ENCODE measurements at regions not wholly inside any gene's neighbourhood (a gene's known extent, or its start where the extent isn't known, plus 50 kb on each side); places are given as distances from the start of the nearest gene placed in this dataset.
"Not testable (repeated sequence)": the region's sequence is repeated elsewhere in the genome, so short reads cannot be mapped to it uniquely, and the experiment has no call there.

DNA sequence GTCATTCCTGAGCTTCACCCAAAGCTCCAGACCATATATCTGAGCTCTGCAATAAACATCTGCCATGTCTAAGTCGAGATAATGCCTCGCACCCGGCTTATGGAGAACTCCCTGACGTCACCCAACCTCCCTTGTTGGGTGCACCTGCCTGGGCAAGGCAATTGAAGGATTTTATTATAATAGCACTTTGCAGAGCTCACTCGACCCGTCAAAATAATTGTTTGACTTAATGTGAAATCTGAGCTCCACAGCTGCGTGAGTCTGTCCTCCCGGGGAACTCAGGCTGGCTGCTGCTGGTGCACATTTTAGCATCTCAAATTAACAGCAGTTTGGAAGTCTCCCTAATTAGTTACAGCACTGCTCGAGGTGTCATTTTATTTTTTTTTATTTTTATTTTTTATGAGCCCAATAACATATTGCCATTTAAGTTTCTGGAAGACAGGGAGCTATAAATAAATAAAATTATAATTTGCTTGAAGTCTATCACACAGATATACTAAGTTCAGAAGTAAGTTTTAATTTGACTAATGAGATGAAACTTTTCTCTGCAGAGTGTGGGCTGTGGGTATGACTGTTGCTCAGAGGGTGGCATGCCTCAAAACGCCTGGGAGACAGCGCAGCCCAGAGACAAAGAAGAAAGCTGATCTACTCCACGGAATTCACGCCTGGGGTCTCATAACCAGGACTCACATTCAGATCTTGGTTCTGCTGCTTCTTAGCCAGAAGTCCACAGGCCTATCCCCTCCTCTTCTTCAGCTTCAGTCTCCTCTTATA lies 401.4 kb upstream of the C16orf82 start:
- no peak for DNase-seq

DNA sequence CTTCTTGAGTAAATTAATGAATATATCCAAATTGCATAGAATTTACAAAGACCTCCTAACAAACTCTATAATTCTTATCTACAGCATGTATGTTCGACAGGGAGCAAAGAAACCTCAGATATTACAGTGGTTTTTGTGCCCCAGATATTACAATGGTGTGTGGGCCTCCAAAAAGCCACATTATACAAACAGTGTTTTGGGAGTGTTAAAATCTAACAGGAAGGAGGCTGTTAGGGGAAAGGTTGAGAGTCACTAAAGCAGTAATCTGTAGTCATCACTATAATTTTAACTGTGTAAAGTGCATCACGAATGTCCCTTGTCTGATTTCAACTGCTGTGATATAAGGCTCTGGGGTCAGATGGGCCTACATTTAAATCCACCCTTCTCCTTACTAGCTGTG lies 400.2 kb upstream of the C16orf82 start:
- no peak for DNase-seq

DNA sequence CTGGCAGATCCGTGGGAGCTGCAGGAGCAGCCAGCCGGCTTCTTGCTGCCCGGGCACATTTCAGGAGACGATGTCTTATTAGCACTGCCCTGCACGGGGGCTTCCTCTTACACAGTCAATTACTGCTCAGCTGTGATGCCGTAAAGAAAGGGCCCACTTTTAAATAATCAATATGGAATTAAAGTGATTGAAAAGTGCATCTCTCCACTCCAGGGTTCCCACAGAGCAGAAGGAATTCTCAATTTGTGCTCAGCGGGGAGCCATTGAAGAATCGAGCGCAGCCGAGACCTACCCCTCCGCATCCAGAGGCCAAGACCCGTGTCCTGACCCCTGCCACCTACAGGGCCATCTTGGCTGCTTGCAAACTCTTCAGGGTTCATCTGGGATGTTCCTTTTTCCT lies 399.4 kb upstream of the C16orf82 start:
- DNase-seq = no peak

DNA sequence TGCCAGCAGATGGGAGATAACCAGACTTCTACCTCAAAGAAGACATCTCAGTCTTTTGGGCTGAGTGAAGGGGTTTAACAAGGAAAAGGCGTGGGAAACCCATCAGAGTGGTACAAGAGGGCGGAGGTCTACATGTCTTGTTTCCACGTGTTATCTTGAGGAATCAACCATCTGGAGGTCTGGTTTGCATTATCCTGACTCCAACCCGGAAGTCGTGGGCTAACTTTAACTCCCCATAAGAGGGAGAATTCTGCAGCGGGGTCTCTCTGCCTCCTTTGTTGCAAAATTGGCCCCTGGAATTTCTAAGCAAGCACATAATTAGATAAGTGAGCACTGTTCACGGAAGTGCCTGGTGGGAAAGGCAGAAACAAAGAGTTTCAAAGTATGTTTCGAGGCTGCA lies 398.7 kb upstream of the C16orf82 start:
- DNase-seq = no peak

DNA sequence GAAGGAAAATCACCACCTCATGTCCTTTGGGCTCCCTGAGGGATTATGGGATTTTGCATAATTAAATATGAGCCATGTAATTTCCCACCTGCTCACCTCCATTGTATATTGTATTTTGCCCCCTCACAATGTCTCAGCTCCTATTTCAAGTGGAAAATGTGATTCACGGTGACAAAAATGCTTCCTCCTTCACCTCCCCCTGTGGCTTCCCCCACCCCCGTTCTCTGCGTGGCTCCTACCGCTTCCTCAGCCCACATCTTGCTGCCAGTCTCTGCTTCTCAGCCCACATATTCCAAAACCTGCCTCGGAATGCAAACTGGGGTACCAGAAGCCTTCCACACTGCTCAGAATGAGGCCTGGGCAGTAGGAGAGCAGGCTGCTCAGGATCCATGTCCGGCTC lies 394.5 kb upstream of the C16orf82 start:
- DNase-seq = no peak

DNA sequence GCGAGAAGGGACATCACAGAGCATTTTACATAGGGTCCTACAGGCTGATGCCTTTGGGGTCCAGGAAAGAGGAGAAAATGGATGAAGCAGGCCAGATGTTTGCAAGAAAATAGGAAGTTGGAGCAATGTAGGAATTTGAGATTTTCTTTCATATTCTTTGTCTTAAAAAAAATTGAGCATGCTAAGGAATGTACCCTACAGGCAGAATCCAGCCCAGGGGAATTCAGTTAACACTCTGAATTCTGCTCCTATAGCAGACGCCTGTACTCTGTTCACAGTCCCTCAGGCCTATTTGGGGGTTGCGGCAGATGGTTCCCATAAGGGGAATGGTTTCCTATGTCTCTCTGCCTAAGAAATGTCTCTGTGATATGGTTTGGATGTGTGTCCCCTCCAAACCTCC lies 393.7 kb upstream of the C16orf82 start:
- no peak for DNase-seq

DNA sequence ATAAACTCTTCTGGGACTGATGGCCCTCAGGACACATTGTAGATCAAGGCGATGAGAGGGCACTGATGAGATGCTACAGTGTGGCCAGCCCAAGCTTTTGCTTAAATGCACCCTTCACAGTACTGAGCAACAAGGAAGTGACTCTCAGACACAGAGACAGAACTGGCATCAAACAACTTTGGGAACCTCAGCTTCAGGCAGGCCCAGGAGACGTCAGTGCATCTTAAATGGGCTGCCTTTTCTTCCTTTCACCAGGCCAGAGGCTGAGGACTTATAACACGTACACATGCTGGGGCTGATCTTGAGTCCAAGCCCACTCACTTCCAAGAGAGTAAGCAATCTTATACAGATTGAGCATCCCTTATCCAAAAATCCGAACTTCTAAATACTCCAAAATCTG lies 386.1 kb upstream of the C16orf82 start:
- no peak for DNase-seq

DNA sequence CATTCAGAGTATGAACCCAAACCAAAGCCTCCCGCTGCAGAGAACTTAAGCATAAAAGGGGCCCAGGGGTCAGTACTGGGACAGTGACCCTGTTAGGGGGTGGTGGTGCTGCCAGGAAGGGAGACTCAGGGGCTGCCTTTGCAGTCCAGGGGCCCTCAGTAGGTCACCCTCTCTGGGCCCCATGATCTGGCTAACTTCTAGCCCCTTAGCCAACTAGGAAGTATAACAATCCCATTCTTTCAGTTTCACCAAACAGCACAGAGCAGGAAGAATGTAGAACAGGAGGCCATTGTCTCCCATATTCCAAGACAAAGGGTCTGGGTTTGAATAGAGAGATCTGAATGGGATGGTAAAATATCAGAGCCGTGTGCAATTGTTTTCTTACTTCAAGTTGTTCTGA lies 378.6 kb upstream of the C16orf82 start:
- no peak for DNase-seq

DNA sequence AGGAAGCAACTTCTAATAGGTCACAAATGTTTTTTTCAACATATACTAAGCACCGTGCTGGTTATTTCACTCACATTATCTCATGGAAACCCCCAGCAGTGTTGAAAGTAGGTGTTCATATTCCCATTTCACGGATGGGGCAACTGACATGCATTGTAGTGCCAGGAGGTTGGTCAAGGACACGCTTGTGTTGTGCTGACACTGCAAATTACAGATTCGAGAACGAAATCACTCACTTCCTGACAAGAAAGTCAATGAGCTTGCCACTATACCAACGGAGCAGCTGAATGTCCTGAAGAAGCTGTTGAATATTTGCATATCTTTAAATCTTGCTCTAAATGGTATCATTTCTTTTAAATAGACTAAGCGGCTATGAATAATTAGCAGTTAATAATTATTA lies 378.0 kb upstream of the C16orf82 start:
- DNase-seq = no peak

DNA sequence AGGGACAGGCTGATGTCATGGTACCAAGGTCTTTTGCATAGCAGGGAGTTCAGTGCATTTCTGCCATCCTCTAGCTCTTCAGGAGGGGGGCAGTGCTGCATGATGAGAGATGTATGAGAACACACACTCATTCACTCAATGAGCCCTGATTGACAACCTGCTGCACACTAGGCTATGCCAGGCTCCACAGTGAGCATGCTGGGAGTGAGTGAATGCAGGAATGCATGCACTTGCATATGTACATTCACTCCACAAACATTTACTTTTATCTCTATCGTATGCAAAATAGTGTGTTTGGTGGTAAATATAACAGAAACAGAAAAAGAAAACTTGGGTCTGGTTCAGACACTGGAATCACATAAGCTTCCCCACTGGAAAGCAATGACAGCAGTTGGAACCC lies 374.1 kb upstream of the C16orf82 start:
- DNase-seq = no peak

DNA sequence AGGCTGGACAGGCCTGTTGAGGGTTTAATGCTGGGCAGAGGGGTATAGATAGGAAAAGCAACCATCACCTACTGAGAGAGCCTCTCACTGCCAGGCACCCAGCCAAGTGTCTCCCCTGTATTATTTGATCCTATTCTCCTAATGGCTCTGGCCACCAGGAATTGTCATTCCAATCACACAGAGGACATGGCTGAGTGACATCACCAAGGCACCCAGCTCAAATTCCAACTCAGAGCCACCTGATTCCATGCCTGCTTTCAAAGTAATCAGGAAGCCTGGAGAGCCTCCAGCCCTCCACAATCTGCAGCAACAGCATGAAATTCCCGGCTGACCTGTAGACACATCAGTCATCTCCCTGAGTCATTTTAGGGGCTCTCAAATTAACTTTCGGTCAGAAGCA lies 368.9 kb upstream of the C16orf82 start:
- DNase-seq = no peak

DNA sequence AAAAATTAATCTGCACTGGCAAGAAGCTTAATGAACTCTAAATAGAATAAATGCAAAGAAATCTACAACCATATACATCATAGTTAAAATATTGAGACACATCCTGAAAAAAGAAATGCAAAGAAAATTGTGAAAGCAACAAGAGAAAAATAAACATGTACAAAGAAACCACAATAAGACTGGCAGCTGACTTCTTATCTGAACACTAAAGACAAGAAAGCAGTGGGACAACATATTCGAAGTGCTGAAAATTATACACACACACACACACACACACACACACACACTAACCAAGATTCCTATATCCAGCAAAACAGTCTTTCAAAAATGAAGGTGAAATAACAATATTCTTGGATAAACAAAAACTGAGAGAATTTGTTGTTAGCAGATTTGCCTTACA lies 366.5 kb upstream of the C16orf82 start:
- no peak for DNase-seq

DNA sequence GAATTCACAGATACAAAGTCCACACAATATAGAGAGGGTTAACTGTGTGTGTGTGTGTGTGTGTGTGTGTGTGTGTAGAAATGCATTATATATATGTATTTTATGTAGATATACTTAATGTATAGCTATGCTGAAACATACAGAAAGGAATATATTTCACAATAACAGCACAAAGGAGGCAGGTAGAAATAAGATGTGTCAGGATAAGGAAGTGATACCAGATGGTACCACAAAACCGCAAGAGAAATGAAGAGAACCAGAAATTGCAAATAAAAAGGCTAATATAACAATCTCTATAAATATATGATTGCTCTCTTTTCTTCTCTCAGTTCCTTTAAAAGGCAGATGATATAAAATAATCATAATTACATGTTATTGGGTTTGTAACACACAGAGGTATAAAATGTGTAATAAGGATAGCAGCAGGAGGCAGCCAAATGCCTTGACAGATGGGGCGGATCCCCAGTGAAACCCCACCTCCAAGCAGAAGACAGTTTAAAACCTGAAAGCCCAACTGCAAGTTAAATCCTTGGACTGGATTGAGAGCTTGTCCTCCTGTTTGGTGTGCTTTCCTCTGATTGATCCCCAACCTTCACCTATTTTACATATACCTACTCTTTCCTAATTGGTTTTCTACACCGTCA lies 365.4 kb upstream of the C16orf82 start:
- DNase-seq = no peak

DNA sequence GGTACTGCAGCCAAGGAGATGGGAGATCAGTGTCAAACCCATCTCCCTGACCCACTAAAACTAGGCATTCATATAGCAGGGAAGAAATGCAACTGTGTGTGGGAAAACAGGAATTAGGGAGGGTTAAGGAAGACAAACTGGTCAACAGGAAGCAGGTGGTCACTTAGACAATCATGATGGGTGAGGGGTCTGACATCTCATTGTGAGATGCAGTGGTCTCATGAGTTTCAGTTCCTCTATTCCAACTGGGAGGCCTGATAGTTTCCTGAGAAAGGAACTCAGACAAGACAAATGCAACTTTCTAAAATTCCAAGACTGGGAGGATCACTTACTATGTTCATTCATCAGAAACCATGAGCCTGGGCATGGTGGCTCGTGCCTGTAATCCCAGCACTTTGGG lies 361.4 kb upstream of the C16orf82 start:
- DNase-seq = no peak

DNA sequence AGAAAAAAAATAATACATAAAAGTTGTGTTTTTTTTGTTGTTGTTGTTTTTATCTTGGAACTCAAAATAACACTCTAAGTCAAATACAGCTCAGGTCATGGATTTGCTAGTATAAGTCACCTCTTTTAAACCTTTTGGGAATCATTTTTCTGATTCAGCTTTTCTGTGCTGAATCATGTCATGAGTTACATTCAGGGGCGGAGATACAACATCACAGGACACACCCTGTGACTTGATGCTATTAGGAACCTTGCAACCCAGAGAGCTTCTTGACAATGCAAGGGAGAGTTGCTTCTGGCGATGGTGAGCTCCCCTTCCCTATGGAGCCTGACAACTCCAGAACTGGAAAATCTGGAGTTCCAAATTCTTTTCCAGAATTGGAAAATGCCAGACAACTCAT lies 358.3 kb upstream of the C16orf82 start:
- DNase-seq = no peak

DNA sequence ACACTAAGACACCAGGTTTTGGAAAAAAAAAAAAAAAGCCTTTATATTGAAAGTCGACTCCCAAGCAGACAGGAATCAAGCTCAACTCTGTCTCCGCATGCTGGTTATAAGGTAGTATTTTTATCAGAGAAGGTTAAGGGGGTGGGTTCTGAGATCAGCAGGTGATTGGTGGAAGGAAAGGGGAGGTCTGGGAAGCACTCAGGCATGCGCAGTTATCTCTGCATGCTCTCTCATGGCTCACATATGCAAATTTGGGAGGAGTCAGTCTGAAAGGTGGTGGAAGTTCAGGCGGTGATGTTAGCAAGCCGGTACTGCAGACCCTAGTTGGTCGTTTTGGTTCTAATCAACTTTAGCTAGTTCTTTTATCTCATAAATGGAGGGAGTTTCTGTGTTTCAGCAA lies 357.6 kb upstream of the C16orf82 start:
- no peak for DNase-seq

DNA sequence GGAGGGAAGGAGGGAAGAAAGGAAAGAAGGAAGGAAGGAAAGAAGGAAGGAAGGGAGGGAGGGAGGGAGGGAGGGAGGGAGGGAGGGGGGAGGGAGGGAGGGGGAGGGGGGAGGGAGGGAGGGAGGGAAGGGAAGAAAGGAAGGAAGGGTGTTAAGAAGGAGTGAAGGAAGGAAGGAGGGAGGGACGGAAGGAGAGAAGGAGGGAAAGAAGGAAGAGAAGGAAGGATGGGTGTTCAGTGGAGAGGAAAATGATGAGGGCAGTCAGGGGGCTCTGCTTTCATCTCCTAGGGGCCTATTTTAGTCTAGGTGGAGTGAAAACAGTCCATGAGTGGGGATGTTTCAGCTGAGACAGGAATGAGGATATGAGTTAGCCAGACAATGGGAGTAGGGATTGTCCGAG lies 357.0 kb upstream of the C16orf82 start:
- no peak for DNase-seq

DNA sequence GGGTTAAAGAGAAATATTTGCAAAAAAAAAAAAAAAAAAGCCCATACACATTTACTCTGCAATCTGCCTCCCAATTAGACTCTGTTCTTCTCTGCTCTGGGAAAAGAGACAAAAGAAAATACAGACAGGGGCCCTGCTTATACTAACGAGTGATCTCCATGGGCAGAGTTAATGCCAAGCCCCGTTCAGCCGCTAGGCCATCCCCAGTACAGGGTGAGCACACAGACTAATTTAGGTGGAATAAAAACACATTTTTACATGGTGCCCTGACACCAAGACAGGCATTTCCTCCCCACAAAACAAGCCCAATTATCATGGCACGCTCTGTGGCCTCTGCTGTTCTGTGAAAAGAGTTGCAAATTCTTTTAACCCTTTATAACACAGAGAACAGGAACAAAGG lies 356.3 kb upstream of the C16orf82 start:
- DNase-seq = no peak

DNA sequence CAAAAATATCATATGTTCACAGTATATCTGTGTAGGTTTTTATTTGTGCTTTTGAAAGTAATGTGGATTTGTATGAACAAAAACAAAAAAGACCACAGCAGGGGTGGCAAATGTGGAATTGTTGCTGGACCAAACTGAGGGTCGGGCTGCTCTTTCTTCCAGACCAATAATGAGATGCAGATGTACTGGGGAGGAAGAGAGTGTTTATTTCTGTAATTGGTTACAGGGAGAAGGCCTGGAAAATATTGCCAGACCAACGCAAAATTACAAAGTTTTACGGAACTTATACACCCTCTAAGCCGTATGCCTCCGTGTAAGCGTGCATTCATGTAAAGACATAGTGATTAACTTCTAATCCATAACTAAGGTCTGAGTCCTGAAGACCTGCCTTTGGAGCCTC lies 353.9 kb upstream of the C16orf82 start:
- DNase-seq = no peak

DNA sequence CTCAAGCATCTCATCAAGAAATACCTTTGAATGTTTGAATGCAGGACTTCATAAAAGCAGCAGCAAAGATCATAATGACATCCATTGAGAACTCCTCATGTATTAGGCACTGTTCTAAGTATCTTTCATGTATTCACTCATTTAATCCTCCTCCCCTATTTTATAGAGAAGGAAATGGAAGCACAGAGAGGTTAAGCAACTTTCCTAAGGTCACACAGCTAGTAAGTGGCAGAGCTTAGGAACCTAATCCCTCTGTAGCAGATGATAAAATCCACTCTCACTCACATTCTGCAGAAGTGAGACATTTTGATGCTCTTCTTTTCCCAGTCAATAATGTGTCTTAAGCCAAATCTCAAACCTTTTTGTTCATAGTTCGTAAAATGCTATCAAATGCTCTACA lies 350.8 kb upstream of the C16orf82 start:
- no peak for DNase-seq

DNA sequence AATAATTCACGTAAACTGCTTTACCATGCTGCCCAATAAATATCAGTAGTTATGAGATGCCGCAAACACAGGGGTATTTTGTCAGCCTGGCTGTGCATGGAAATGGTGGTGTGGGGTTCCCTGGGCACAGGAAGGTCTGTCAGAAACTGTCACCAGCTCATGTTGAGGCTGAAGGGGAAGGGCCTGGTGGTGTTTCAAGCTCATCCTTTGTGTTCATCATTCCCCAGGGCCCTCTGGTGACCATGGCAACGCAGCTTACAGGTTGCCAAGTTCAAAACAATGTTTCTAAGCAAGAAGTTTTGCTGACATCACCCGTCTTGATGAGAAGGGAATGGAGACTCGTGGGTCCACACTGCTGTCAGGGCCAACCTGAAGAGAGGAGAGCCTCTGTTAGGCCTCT lies 348.9 kb upstream of the C16orf82 start:
- no peak for DNase-seq

DNA sequence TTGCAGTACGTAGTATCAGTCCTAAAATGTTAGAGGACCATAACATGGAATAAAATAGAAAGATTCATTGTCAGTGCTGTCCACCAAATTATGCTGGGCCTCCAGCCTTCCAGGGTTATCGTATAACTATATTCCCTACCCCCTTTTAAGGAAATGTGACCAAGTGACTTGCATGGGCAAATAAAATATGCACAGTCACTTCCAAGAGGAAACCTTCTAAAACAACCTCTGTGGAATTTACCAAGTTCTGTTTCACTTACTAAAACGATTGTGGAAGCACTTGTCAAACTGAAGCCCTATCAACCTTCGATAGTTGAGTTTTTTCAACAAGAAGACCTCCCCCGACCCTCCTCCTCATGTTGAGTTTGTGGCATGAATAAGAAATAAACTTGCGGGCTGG lies 345.4 kb upstream of the C16orf82 start:
- no peak for DNase-seq

DNA sequence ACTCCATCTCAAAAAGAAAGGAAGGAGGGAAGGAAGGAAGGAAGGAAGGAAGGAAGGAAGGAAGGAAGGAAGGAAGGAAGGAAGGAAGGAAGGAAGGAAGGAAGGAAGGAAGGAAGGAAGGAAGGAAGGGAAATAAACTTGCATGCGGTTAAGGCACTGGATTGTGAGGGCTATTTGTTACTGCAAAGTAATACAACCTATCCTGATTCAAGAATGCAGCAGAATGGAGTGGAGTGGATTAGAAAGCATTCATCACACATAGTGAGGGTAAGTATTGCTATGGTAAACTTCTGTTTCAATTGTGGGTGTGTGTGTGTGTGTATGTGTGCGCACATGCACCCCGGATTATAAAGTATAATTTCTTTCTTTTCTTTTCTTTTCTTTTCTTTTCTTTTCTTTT lies 344.8 kb upstream of the C16orf82 start:
- DNase-seq = not testable (repeated sequence)

DNA sequence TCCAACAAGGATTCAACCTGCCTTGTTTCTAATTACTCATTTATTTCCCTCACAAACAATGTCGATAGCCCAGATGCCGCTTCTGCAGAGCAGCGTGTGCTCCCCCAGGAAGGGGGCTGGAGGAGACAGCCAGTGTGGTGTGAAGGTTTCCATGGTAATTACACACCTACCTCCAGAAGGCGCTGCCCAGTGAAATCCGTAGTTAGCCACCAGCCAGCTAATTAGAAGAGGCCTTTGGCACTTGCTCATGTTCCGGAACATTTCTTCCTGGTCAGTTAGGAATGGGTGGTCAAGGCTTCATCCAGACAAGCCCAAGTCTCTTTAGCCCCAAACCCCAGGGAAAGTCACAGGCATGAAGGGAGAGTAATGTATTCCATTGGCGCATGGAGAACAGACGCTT lies 342.5 kb upstream of the C16orf82 start:
- DNase-seq = no peak

DNA sequence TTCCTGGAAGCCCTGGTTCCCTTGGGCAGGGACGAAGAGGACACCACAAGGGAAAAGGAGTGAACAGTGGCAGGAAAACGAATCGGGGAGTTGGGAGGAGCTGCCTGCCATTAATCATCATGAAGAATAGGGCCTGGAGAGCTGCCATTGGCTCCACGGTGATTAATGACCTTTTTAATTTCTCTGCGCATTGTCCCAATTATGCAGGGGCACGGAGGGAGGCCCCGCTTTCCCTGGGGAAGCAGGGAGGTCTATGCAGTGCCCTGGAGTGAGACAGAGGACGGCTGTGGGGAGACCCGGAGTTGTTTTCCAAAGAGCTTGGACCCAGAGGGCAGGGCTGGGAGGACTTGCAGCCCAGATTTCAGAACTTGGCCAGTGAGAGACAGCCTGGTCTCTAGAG lies 338.9 kb upstream of the C16orf82 start:
- DNase-seq = no peak
